Dermis blood vessel endothelial cell (primary cell): ENCODE measurements at regions not wholly inside any gene's neighbourhood (a gene's known extent, or its start where the extent isn't known, plus 50 kb on each side); places are given as distances from the start of the nearest gene placed in this dataset.

ENCODE experiments used
- DNase-seq: peaks from one replicate; pipeline ENCODE4 v3.0.0; 2010

DNA sequence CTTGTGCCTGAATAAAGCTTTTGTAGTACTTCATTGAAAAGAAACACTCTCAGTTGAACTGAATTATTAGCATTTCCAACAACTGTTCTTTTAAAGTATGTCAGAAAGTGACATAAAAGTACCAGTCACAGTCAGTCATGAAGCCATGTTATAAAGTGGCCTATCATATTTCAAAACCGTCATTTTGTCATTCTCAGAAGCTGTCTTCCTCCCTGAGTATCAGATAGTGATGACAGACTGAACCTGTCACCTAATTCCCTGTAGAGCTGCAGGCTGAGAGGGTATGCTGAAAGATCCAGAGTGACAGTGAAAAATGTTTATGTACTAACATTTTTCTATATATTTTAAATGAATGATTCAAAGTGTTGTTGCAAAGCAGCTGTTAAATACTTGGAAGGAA is 1121.7 kb upstream of the PRMT6 start:
- no peak for DNase-seq

DNA sequence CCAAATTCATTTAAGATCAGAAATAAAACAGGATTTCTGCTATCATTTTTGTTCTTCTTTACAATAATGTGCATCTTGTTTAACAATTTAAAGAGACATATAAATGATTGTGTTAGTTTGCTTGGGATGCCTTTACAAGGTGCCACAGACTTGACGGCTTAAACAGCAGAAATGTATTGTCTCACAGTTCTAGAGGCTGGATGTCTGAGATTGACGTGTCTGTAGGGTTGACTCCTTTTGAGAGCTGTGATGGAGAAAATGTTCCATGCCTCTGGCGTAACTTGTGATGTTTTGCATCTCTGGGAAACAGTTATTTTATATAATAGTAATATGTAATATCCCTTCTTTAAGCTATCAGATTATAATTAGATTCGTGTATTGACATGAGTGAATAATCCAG is 1091.6 kb upstream of the PRMT6 start:
- no peak for DNase-seq

DNA sequence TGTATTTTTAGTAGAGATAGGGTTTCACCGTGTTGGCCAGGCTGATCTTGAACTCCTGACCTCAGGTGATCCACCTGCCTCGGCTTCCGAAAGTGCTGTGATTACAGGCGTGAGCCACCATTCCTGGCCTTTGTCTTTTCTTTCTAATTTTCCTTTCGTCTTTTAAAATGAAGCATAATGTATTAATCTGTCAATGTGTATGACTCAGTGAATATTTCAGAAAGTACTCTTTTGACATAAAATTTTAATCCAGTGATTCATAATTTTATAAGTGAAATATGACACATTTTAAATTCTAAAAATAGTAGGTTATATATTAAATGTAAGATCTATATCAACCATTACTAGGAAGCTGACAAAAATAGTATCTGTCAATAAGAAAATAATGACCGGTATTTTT is 1059.0 kb upstream of the PRMT6 start:
- DNase-seq = no peak

DNA sequence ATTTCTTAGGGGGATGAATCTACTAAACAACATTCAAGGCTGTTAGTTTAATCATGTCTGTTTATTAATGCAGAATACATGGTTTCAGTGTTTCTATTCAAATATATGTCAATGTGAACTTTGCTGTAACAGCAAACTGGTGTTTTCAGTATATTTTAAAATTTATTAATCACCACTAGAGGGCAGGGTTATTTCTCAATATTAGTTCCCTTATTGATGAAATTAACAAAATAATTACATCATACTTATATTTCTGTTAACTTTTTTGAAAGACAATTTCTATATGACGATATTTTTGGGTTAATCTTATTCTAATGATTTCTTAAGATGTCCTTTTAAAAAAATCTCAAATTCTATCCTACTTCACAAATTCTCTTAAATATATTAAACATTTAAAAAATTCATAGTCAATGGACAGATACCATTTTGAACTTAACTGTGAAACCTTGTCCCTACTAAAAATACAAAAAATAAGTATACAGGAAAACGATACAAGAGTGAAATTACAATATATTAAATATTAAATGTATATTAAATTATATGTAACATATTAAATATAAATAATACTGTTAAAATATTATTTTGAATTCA is 1034.1 kb upstream of the PRMT6 start:
- DNase-seq = peak; percentile 7

DNA sequence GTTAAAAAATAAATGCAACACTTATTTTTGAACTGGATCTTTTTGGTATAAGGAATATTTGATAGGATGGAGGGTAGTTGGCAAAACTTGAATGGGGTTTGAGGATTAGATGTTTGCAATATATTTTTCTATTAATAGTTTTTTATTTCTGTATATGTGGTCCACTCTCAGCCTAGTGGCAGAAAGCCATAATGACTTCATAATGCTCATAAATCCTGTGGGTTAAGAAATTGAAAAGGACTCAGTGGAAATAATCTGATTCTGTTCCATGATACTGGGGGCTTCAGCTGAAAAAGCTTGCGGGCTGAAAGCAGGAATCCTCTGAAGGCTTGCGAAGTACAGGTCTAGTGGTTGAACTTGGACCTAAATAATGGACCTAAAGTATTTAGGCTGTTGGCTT is 1028.6 kb upstream of the PRMT6 start:
- DNase-seq = no peak

DNA sequence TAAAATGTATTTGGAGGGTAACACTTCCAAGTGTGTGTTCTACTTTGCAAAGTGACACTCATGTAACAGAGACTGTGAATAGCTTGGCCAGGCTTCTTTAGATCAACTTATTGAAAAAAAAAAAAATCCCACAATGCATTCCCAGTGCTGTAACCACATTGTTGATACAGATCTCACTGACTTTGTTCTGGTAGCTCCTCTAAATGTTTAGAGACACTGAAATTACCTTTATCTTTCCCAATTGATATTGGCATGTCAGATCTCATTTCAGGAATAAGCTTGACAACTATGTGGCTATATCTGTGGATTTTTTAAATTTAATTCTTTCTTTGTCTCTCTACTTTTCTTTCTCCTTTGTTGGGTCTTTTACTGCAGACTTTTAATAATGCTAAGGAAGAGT is 1018.9 kb upstream of the PRMT6 start:
- no peak for DNase-seq

DNA sequence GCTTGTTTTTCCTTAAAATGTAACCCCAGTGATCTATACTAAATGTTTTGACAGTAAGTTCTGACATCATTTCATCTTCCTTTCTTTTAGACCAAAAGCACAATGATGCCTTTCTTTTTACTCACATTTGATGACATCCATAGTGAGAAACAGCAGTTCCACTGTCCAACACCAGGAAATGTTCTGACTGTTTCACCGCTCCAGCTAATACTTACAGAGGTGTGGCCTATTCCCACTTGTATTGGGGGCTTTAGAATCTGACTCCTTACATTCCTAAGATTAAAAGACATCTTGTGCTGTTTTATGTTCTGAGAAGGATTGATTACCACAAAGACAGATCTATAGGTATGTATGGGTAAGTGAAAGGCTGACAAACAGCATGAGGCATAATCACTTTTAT is 1018.2 kb upstream of the PRMT6 start:
- no peak for DNase-seq

DNA sequence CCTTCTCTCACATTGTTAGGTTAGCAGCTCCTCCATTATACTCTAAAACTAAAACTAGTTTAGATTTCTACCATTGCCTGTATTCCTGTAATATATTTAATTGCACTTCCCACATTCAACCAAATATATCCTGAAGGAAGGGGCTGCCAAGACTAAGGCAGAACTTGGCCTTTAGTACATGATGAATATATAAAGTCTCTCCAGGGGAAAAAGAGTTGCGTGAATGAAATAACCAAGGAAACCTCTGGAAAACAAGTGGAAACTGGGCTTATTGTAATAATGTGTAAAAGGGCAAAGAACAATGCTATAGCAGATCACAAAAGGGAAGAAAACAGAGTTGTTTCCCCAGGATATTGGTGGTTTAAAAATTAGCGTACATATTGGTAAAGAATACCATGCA is 1012.5 kb upstream of the PRMT6 start:
- no peak for DNase-seq

DNA sequence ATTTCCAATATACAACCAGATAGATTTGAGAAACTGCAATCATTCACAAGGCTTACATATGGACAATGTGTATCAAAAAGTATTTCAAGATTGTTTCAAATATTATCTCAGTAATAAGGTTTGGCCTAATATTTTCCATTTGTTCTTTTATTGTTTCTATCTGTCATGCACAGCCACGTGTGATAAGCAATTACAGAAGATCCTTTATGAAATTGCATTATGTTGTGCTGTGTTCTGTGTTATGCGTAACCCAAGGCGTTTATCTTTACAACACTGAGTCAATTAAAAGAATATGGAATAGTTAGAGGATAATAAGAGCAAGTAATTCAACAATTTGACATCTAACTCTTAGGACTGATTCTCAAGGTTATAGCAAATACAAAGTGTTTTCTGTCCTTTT is 1009.3 kb upstream of the PRMT6 start:
- DNase-seq = no peak

DNA sequence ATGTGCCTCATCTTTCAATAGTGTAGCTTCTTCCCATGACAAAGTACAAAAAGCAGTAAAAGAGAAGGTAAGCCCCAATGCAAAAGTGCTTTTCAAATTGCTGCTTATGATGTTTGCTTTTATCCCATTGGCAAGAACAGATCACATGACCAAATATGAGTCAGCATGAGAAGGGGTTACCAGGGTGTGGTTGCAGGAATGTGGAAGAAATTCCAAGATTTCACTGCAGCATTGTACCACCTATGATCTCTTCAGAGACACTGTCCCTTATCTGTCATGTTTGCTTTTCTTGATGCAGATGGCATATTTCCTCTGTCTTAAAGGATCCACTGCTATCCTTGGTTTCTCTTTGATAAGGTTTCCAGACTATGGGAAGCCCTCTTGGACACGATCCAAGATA is 1006.9 kb upstream of the PRMT6 start:
- DNase-seq = no peak

DNA sequence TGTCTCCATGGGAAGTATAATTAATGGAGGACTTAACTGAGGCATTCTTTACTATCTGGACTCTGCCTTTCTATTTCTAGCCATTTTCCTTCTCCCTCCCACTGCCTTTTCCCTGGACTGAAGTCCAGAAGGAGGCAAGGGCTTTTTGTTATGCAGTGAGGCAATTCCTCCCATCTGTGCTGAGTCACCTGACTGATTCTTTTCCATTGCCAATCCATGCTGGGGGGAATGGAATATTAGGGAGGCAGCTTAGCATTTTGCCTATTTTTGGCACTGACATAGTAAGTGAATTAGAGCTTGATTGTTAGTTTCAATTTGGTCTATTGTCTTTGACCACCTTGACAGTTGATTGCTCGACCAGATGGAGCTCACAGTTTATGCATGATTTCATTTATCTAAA is 1000.6 kb upstream of the PRMT6 start:
- DNase-seq = no peak

DNA sequence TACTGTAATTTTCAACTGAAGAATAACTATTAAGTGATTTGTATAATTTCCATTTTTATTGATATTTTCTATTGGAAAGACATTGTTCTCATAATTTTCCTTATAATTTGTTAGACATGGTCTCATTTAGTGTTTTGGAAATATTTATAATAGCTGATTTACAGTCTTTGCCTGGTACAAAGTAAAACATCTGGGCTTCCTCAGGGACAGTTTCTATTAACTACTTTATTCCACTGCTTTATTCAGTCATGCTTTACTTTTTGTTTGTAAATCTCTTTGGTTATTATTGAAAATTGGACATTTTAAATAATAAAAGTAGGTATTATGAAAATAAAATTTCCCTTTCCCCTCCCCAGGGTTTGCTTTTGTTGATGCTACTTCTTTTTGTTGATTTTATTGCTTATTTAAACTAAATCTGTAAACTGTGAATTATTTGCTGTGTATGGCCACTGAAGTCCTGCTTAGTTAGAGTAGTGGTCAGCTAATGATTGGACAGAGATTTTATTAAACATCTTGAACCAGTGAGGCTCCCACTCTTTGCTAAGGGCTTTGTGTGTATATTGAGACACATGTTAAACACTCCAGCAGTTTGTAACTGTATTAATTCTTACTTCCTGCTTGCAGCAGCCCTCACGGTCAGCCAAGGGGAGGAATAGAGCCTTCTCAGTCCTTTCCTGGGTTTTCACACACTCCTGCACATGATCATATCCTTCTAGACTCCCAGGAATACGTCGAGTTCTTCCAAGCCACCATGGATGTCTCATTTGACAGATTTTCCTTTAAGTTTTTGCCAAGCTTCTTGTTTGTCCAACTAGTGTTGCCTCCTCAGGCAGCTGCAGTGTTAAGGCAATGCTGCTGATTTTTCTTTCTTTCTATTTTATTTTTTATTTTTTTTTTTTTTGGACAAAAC is 994.6 kb upstream of the PRMT6 start:
- no peak for DNase-seq

DNA sequence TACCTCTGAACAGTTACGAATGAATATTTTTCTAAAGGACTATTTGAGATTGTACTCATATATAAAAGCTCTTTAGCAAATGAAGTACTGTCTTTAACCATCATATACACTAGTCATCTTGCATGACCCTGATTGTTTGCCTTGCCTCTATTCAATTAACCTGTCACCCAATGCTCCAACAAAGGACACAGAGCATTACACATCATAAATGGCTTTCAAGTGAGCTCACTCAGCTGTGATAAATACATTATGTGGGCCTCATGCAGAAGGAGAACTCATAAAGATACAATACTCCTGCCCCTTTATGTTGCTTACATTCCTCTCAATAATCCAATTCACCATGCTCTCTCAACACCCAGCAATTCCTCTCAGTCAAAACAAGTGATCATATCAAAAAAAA is 993.0 kb upstream of the PRMT6 start:
- DNase-seq = no peak

DNA sequence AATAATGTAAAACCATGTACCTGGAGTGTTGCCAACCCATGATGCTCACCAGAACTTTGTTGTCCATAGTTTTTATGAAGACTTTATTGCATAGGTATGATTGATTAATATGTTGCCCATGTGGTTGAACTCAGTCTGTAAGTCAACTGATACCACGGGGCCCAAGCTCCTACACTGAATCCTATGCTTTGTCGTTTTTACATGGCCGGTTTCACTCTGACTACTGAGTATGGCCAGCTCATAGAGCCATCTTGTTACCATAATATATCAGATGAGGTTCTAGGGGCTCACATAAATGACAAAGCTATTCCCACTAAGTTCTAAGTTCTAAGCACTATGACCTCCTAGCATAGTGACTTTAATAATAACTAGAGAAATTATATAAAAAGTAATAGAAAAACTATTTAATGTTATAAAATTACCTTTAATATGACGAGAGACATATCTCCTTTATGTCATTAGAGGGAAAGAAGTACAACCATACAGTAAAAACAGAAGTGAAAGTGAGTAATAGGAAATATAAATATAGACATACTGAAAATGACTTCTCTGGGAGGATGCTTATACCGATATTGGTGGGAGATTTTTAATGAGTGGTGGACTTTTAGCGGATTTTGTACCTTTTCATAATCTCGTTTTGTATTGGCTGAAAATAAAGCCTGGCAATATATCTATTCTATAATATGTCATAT is 983.4 kb upstream of the PRMT6 start:
- no peak for DNase-seq

DNA sequence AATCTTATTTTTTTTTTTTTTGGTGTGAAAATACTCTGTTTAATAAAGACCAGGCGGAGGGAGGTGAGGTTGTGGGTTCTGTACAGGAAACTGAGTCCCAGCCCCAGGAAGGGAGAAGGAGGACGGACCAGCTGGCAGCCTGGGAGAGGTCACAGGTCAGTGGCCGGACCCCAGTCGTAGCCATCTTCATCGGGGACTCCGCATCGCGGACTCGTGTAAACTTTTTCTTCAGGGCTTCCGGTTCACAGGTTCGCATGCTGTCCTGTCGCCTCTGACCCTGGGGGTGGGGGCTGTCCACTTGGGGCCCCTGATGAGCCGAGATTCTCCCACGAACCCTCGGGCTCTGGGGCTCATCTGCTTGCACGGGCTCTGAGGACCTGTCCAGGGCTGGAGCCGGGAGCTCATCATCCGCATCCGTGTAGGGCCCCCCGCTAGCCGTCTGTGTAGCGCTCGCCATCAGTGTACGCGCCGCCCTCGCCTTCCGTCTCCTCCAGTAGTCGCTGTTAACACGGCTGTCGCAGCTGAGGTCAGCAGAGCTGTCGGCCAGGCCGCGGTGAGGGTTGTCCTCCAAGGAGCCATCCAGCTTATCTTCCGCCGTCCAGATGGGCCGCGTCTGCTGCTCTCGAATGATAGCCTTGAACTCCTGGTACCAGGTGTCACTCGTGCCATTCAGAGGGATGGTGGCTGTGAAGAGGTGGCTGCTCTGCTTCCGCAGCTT is 975.7 kb upstream of the PRMT6 start:
- no peak for DNase-seq

DNA sequence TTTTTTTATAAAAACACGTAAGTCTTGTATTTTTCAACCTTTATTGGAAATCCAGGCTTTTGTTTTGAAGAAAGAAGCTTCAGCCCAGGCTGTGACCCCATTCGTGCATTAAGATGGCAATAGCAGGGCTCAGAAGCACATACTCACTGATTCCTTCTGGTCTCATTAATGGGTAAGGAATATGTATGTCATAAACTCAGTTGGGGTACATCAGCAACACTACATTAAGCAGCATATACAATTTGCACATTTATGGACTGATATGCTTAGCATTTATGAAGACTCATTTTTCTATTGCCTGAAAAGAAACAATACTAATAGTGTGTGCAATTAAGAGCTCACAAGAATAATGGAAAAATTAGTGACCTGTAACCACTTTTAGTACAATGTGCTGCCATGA is 945.4 kb upstream of the PRMT6 start:
- no peak for DNase-seq

DNA sequence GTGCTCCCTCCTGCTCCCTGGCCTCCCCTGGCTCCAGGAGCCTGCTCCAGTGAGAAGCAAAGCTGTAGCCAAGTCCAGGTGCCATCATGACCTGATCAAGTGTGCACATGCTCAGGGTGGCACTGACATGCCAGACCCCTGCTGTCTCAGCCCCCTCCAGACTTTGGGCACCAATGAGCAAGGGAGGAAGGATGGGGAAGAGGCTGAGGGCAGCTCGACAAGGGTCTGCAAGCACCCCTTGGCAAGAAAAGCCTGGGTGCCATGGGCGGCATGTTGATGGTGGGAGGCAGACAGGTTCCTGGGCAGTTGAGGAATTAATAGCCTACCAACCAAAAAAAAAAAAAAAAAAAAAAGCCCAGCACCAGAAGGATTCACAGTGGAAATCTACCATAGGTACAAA is 942.6 kb upstream of the PRMT6 start:
- DNase-seq = no peak

DNA sequence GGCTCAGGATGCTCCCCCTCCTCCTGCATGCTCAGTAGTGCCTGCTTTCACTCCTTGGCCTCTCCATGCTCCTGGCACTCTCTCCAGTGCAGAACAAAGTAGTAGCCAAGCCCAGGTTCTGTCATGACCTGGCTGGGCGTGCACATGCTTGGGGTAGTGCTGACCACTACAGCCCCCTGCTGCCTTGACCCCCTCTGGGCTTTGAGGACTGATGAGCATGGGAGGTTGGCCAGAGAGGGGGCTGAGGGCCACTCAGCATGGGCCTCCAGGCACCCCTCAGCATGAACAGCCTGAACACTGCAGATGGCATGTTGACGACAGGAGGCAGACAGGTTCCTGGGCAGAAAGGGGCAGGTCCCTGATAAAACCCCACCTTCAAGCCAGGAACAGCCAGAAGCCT is 935.7 kb upstream of the PRMT6 start:
- no peak for DNase-seq

DNA sequence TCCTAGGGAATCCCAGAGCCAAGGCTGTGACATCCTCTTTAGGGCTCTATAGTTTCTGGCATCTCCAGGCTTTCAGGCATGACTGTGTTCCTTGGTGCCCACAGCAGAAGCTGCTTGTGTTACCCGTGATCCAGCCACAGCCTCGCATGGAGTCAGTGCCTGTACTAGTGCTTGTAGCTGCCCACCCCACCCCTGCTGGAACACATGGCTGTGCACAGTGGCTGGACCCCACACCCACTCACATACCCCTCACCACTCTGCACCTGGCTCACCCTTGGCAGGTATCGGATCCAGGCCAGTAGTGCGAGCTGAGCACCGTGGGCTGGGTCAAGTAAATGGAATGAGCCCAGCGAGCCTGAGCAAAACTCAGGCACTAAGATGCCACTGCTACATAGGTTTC is 934.7 kb upstream of the PRMT6 start:
- no peak for DNase-seq

DNA sequence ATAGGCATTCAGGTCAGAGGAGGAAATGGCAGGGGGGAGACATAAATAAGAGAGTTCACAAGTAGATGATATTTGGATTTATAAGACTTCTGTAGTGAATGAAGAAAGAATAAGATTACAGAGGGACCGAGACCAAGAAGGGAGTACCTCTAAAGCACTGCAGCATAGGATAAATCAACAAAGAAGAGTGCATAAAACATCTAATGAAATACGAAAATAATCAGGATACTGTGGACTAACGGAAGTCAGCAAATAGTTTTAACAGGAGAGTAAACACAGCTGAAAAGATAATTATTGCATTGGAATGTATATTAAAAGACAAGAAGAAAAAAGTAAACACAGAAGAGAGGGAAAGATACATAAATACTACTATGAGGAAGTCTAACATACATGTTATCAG is 921.9 kb upstream of the PRMT6 start:
- DNase-seq = no peak

DNA sequence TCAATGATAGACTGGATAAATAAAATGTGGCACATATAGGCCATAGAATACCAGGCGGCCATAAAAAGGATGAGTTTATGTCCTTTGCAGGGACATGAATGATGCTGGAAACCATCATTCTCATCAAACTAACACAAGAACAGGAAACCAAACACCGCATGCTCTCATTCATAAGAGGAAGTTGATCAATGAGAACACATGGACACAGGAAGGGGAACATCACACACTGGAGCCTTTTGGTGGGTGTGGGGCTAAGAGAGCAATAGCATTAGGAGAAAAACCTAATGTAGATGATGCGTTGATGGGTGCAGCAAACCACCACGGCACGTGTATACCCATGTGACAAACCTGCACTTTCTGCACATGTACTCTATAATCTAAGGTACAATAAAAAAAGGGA is 883.4 kb upstream of the PRMT6 start:
- no peak for DNase-seq

DNA sequence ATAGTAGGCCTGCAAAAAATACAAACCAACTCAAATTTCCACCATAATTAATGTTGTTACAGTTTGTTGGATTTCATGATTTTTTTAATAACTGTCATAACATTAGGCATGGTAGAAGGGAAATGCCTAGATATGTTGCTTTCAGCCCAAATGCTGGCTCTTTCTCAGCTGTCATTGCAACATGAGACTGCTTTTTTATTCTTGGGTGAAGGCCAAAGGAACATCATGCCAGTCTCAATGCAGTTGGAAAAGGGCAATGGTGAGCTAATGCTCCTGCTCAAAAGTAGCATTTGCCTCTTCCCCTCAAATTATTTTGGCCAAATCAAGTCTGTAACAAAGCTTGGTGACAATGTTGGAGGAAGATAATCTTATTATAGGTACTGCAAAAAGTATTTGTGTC is 877.7 kb upstream of the PRMT6 start:
- no peak for DNase-seq

DNA sequence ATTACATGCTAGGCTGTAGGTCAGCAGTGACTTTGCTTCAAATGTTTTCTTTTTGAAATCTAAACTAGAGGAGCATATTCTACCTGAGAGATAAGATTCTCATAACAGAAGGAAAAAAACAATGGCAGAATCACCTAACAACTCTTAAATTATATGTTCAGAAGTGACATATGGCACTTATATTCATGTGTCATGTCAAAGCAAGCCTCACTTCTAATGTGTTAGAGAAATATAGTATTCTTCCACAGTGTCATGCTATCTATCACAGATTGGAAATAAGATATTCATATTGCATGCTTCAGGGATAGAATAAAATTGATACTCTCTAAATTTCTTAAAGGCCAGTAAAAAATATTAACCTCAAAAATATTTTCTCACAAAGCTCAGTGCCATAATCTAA is 874.6 kb upstream of the PRMT6 start:
- DNase-seq = no peak
